Astrocyte (in vitro differentiated cells and primary cell): ENCODE measurements at regions not wholly inside any gene's neighbourhood (a gene's known extent, or its start where the extent isn't known, plus 50 kb on each side); places are given as distances from the start of the nearest gene placed in this dataset.

Experiments
- DNase-seq: peaks from one replicate; pipeline ENCODE4 v3.0.0-alpha.2; 2010; ENCODE audit warnings: low read depth
- FAIRE-seq: peaks from 2 replicates; lab custom pipeline; 2011; peaks lifted over from hg19 to GRCh38; lab: Jason Lieb, UNC
- H2AFZ ChIP-seq: 2 replicates; pipeline ENCODE4 v1.6.0; 2012; ENCODE audit warnings: low read depth, low read length, inconsistent platforms
- H3K27ac ChIP-seq: 2 replicates; pipeline ENCODE4 v1.5.1; 2011; ENCODE audit warnings: low read depth, low read length, inconsistent platforms
- H3K27me3 ChIP-seq: 2 replicates; pipeline ENCODE4 v1.6.0; 2011; ENCODE audit warnings: low read length, inconsistent platforms; ENCODE audit not compliant: insufficient read depth
- H3K36me3 ChIP-seq: 2 replicates; pipeline ENCODE4 v1.5.1; 2011; ENCODE audit warnings: low read length, inconsistent platforms; ENCODE audit not compliant: insufficient read depth
- H3K4me1 ChIP-seq: 2 replicates; pipeline ENCODE4 v1.5.1; 2011; ENCODE audit warnings: low read length, inconsistent platforms; ENCODE audit not compliant: insufficient read depth
- H3K4me2 ChIP-seq: 2 replicates; pipeline ENCODE4 v1.6.0; 2012; ENCODE audit warnings: low read length, inconsistent platforms
- H3K4me3 ChIP-seq: 2 replicates; pipeline ENCODE4 v1.5.1; 2011; ENCODE audit warnings: low read depth, mild to moderate bottlenecking, low read length, inconsistent platforms; ENCODE audit not compliant: insufficient read depth
- H3K79me2 ChIP-seq: 2 replicates; pipeline ENCODE4 v1.6.0; 2012; ENCODE audit warnings: mild to moderate bottlenecking, low read length, inconsistent platforms; ENCODE audit not compliant: insufficient read depth
- H3K9ac ChIP-seq: 2 replicates; pipeline ENCODE4 v1.6.0; 2012; ENCODE audit warnings: mild to moderate bottlenecking, low read length, inconsistent platforms
- H3K9me3 ChIP-seq: 2 replicates; pipeline ENCODE4 v1.5.1; 2012; ENCODE audit warnings: low read depth, mild to moderate bottlenecking, low read length, inconsistent platforms; ENCODE audit not compliant: insufficient read depth
- H4K20me1 ChIP-seq: 2 replicates; pipeline ENCODE4 v1.6.0; 2012; ENCODE audit warnings: low read length, inconsistent platforms; ENCODE audit not compliant: insufficient read depth
- H3K27ac Mint-ChIP-seq: one replicate; pipeline ENCODE4 v1.8.0; 2021; ENCODE audit warnings: mild to moderate bottlenecking, mixed read lengths; ENCODE audit not compliant: unreplicated experiment
- H3K27me3 Mint-ChIP-seq: one replicate; pipeline ENCODE4 v1.8.0; 2021; ENCODE audit warnings: low read depth, mixed read lengths; ENCODE audit not compliant: unreplicated experiment
- H3K36me3 Mint-ChIP-seq: one replicate; pipeline ENCODE4 v1.8.0; 2021; ENCODE audit warnings: low read depth, mixed read lengths; ENCODE audit not compliant: unreplicated experiment
- H3K4me1 Mint-ChIP-seq: one replicate; pipeline ENCODE4 v1.8.0; 2021; ENCODE audit warnings: low read depth, mixed read lengths; ENCODE audit not compliant: unreplicated experiment
- H3K4me3 Mint-ChIP-seq: one replicate; pipeline ENCODE4 v1.8.0; 2021; ENCODE audit warnings: mild to moderate bottlenecking, moderate library complexity, mixed read lengths; ENCODE audit not compliant: unreplicated experiment
- H3K9me3 Mint-ChIP-seq: one replicate; pipeline ENCODE4 v1.8.0; 2021; ENCODE audit warnings: mild to moderate bottlenecking, mixed read lengths; ENCODE audit not compliant: unreplicated experiment
- EZH2 ChIP-seq: IDR thresholded peaks from 2 replicates; pipeline ENCODE4 v1.6.1; 2012; ENCODE audit warnings: mild to moderate bottlenecking, low read length, inconsistent platforms; ENCODE audit not compliant: insufficient read depth
- TF ChIP-seq, protein P1 (sequence below): IDR thresholded peaks from 2 replicates; pipeline ENCODE4 v1.5.1; 2011; ENCODE audit warnings: low read depth, mild to moderate bottlenecking, inconsistent platforms, low read length, moderate library complexity; ENCODE audit not compliant: insufficient read depth

DNA sequence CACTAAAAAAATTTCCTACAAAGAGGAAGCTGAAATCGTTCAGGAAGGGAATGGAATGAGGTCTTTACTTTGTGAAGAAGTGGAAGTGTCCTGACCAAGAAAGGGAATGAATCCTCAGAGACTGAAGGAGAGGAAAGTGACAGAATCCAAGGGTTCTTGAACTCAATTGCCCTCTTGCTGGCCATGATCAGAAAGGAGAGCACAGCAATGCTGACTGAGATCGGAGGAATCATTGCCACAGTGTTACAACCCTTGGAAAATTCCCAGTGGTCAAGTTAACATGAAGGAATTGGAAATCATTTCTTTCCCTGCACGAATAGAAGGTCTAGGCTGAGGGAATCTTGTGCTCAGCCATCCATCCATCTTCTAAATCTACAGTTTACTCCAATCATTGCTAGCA lies 190.0 kb upstream of the NEIL3 start:
- no peak overlapping the region for H3K4me3 Mint-ChIP-seq
- H3K36me3 Mint-ChIP-seq, result no peaks in the 10 kb centered on the region
- H3K4me3 ChIP-seq, result no peak overlapping the region
- peaks cover 6% of the 10 kb centered on the region for H3K9me3 Mint-ChIP-seq
- H3K79me2 ChIP-seq, result no peaks in the 10 kb centered on the region
- H3K4me1 Mint-ChIP-seq, result no peaks in the 10 kb centered on the region
- H4K20me1 ChIP-seq, result no peaks in the 10 kb centered on the region
- no peaks in the 10 kb centered on the region for H3K27me3 Mint-ChIP-seq
- H3K9me3 ChIP-seq, result no peaks in the 10 kb centered on the region
- FAIRE-seq, result no peak
- H3K4me1 ChIP-seq, result no peaks in the 10 kb centered on the region
- H3K4me2 ChIP-seq, result no peak overlapping the region
- H3K27me3 ChIP-seq, result no peaks in the 10 kb centered on the region
- TF ChIP-seq, protein P1, sequence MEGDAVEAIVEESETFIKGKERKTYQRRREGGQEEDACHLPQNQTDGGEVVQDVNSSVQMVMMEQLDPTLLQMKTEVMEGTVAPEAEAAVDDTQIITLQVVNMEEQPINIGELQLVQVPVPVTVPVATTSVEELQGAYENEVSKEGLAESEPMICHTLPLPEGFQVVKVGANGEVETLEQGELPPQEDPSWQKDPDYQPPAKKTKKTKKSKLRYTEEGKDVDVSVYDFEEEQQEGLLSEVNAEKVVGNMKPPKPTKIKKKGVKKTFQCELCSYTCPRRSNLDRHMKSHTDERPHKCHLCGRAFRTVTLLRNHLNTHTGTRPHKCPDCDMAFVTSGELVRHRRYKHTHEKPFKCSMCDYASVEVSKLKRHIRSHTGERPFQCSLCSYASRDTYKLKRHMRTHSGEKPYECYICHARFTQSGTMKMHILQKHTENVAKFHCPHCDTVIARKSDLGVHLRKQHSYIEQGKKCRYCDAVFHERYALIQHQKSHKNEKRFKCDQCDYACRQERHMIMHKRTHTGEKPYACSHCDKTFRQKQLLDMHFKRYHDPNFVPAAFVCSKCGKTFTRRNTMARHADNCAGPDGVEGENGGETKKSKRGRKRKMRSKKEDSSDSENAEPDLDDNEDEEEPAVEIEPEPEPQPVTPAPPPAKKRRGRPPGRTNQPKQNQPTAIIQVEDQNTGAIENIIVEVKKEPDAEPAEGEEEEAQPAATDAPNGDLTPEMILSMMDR, result no peak
- no peak for TF ChIP-seq EZH2
- peak overlapping the region; percentile 19 for H3K27ac ChIP-seq
- no peak overlapping the region for H2AFZ ChIP-seq
- H3K36me3 ChIP-seq, result no peaks in the 10 kb centered on the region
- H3K9ac ChIP-seq, result no peak overlapping the region
- DNase-seq, result peak; percentile 16
- H3K27ac Mint-ChIP-seq, result no peak overlapping the region

GRCh38 chr4:177123811-177124210 lies 185.9 kb upstream of the NEIL3 start:
- Histone ChIP-seq H2AFZ (no peak overlapping the region), H3K27ac (no peak overlapping the region), H3K4me3 (no peak overlapping the region), H3K9me3 (no peaks in the 10 kb centered on the region), H4K20me1 (no peaks in the 10 kb centered on the region), H3K9ac (no peak overlapping the region), H3K4me2 (no peak overlapping the region), H3K79me2 (no peaks in the 10 kb centered on the region), H3K36me3 (no peaks in the 10 kb centered on the region), H3K4me1 (no peaks in the 10 kb centered on the region), H3K27me3 (no peaks in the 10 kb centered on the region)
- DNase-seq (no peak), FAIRE-seq (no peak)
- H3K27ac Mint-ChIP-seq, result no peak overlapping the region
- H3K9me3 Mint-ChIP-seq, result peaks cover 10% of the 10 kb centered on the region
- TF ChIP-seq EZH2, result no peak
- TF ChIP-seq, protein P1, result no peak
- H3K36me3 Mint-ChIP-seq, result no peaks in the 10 kb centered on the region
- peaks cover 15% of the 10 kb centered on the region for H3K4me1 Mint-ChIP-seq
- no peaks in the 10 kb centered on the region for H3K27me3 Mint-ChIP-seq
- H3K4me3 Mint-ChIP-seq, result no peak overlapping the region

DNA sequence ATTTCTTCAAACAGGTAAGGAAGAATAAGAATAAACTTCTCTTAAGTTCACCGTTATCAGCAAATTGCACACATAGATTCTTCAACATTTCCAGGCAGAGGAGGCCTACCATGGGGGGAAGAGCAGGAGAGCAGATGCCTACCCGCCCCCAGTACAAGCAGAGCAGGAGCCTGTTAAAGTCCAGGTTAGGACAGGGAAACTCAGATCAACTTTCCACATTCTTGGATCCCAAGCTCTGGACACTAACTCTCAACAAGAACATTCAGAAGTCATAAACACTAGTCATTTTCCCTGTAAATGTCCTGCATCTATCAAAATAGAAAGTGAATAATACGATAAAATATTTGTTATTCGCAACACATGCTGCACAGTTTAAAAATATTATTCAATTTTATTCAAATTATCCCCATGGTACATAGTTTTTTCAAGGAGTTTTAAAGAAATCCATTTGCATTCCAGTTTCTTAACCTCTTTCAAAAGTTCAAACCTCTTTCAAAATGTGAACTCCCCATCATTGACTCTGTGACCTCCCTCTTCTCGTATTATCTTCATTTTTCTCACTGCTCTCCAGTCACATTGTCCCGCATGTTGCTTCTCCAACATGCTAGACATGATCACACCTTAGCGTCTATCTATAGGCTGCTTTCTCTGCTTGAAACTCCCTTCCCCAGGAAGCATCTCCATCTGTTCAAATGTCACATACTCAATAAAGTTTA lies 185.2 kb upstream of the NEIL3 start:
- Histone ChIP-seq H3K4me1 (no peaks in the 10 kb centered on the region), H3K79me2 (no peaks in the 10 kb centered on the region), H3K36me3 (no peaks in the 10 kb centered on the region), H3K27me3 (no peaks in the 10 kb centered on the region), H4K20me1 (no peaks in the 10 kb centered on the region), H3K4me2 (no peak overlapping the region), H3K27ac (no peak overlapping the region), H2AFZ (no peak overlapping the region), H3K4me3 (no peak overlapping the region), H3K9me3 (no peaks in the 10 kb centered on the region), H3K9ac (no peak overlapping the region)
- Mint-ChIP-seq H3K27me3 (no peaks in the 10 kb centered on the region), H3K27ac (no peak overlapping the region), H3K4me3 (no peak overlapping the region), H3K36me3 (peaks cover under 1% of the 10 kb centered on the region), H3K4me1 (peaks cover 15% of the 10 kb centered on the region), H3K9me3 (peaks cover 14% of the 10 kb centered on the region)
- DNase-seq (no peak), FAIRE-seq (no peak)
- TF ChIP-seq, protein P1, result no peak
- TF ChIP-seq EZH2, result no peak
